ENCODE measurements at regions not wholly inside any gene's neighbourhood (a gene's known extent, or its start where the extent isn't known, plus 50 kb on each side); places are given as distances from the start of the nearest gene placed in this dataset.

DNA sequence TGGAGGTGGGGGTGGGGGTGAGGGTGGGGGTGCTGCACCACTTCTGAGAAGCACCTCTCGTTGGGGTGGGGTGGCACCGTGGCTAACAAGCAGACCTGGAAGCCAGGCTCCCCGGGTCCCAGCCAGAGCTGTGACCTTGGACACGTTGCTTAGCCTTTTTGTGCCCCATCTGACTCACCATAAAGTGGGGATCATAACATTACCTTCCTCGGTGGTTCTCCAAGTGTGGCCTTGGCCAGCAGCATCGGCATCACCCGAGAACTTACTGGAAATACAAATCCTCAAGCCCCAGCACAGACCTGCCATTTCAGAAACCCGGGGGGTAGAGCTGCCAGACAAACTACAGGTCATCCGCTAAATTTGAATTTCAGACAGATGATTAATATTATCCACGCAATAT is 58.7 kb upstream of the SLC66A3 start:
- no peaks in the 10 kb centered on the region for H3K9me2 ChIP-seq (replicated peaks; ENCODE audit: low read depth, low read length)
- no peaks in the 10 kb centered on the region for H4K20me1 ChIP-seq (ENCODE audit: insufficient read depth, low read length, poor library complexity, severe bottlenecking)
- no peaks in the 10 kb centered on the region for H3K36me3 ChIP-seq (ENCODE audit: insufficient read depth, low read length)
- no peak overlapping the region for H2AFZ ChIP-seq (ENCODE audit: low read length)
- no peaks in the 10 kb centered on the region for H3K4me1 ChIP-seq (ENCODE audit: insufficient read depth, low read length, poor library complexity, severe bottlenecking)
- no peaks in the 10 kb centered on the region for H3K79me2 ChIP-seq (ENCODE audit: insufficient read depth, low read length)
- no peak overlapping the region for H3K9ac ChIP-seq (ENCODE audit: low read depth, low read length, poor library complexity, severe bottlenecking)
- TF ChIP-seq EZH2phosphoT487 (IDR thresholded peaks at IDR 0.05; ENCODE audit: borderline replicate concordance), result no peak
- no peaks in the 10 kb centered on the region for H3K27me3 ChIP-seq (ENCODE audit: insufficient read depth, low read length, poor library complexity, severe bottlenecking)
- no peaks in the 10 kb centered on the region for H3F3A ChIP-seq (ENCODE audit: low read depth)
- no peak overlapping the region for H3K4me3 ChIP-seq (ENCODE audit: low read length, poor library complexity, severe bottlenecking)
- H3K4me2 ChIP-seq (ENCODE audit: low read depth, low read length, poor library complexity, severe bottlenecking), result no peak overlapping the region
- H3K9me3 ChIP-seq (ENCODE audit: insufficient read depth, low read depth, low read length), result no peaks in the 10 kb centered on the region

DNA sequence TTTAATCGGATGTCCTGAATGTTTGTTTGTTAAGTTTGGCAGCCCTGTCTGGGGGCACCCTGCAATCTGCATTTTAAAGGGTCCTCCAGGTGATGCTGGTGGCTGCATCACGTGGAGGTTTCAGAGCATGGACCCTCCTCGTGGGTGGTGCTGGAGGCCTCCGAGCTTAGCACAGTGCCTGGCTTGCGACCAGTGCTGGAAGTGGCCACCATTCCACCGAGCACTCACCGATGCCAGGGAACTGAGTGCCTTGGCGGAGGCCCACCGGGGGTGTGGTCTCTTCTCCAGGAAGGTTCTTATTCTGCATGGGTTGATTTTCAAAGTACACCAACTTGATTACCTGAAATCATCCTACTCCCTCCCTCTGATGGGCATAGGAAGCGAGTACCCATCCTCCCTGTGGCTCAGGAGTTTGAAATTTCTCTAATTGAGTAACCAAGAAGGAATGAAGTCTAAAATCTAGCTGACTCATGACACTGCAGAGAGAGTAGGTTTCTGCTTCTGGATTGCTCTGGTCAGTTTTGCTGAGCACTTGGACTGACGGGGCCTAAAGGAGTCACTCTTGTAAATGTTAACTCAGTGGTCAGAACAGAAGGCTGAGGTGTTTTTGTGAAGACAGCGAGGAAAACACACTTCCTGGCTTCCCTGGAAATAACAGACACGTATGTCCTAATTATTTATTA is 58.1 kb upstream of the SLC66A3 start:
- no peaks in the 10 kb centered on the region for H3K79me2 ChIP-seq (ENCODE audit: insufficient read depth, low read length)
- H4K20me1 ChIP-seq (ENCODE audit: insufficient read depth, low read length, poor library complexity, severe bottlenecking), result no peaks in the 10 kb centered on the region
- TF ChIP-seq, protein P1, sequence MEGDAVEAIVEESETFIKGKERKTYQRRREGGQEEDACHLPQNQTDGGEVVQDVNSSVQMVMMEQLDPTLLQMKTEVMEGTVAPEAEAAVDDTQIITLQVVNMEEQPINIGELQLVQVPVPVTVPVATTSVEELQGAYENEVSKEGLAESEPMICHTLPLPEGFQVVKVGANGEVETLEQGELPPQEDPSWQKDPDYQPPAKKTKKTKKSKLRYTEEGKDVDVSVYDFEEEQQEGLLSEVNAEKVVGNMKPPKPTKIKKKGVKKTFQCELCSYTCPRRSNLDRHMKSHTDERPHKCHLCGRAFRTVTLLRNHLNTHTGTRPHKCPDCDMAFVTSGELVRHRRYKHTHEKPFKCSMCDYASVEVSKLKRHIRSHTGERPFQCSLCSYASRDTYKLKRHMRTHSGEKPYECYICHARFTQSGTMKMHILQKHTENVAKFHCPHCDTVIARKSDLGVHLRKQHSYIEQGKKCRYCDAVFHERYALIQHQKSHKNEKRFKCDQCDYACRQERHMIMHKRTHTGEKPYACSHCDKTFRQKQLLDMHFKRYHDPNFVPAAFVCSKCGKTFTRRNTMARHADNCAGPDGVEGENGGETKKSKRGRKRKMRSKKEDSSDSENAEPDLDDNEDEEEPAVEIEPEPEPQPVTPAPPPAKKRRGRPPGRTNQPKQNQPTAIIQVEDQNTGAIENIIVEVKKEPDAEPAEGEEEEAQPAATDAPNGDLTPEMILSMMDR (conservative IDR thresholded peaks at IDR 0.05; ENCODE audit: low read length), result no peak
- TF ChIP-seq EZH2phosphoT487 (IDR thresholded peaks at IDR 0.05; ENCODE audit: borderline replicate concordance), result no peak
- no peak overlapping the region for H3K4me2 ChIP-seq (ENCODE audit: low read depth, low read length, poor library complexity, severe bottlenecking)
- H2AFZ ChIP-seq (ENCODE audit: low read length), result no peak overlapping the region
- no peaks in the 10 kb centered on the region for H3K9me2 ChIP-seq (replicated peaks; ENCODE audit: low read depth, low read length)
- no peaks in the 10 kb centered on the region for H3K27me3 ChIP-seq (ENCODE audit: insufficient read depth, low read length, poor library complexity, severe bottlenecking)
- no peaks in the 10 kb centered on the region for H3K4me1 ChIP-seq (ENCODE audit: insufficient read depth, low read length, poor library complexity, severe bottlenecking)
- H3K9me3 ChIP-seq (ENCODE audit: insufficient read depth, low read depth, low read length), result no peaks in the 10 kb centered on the region
- H3K36me3 ChIP-seq (ENCODE audit: insufficient read depth, low read length), result no peaks in the 10 kb centered on the region
- no peaks in the 10 kb centered on the region for H3F3A ChIP-seq (ENCODE audit: low read depth)
- H3K4me3 ChIP-seq (ENCODE audit: low read length, poor library complexity, severe bottlenecking), result no peak overlapping the region
- no peak overlapping the region for H3K9ac ChIP-seq (ENCODE audit: low read depth, low read length, poor library complexity, severe bottlenecking)

DNA sequence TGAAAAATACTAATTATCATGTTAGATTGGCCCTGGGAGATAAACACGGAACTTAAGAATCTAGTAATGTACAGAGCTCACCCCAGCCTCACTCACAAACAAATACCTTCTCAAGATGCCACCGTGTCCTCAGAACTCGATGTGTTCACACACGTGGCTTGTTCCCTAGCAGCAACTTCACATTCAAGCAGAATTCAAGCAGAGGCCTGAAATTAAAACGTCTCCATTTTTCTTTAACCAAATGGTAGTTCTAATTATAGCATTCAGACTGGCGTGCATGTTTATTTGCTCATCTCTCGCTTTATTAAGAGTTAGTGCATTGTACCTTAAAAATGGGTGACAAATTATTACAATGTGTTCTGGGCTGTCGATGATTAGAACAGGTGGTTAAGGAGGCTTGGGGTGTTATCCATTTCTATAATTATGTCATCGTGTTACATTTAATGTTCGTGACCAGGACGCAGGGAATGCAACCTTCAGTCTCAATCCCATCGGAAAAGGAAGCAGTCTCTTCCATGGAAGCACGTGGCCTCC is 57.3 kb upstream of the SLC66A3 start:
- H4K20me1 ChIP-seq (ENCODE audit: insufficient read depth, low read length, poor library complexity, severe bottlenecking), result no peaks in the 10 kb centered on the region
- no peak overlapping the region for H3K4me2 ChIP-seq (ENCODE audit: low read depth, low read length, poor library complexity, severe bottlenecking)
- TF ChIP-seq, protein P1 (conservative IDR thresholded peaks at IDR 0.05; ENCODE audit: low read length), result no peak
- H3K4me1 ChIP-seq (ENCODE audit: insufficient read depth, low read length, poor library complexity, severe bottlenecking), result no peaks in the 10 kb centered on the region
- H3K36me3 ChIP-seq (ENCODE audit: insufficient read depth, low read length), result no peaks in the 10 kb centered on the region
- H3K9ac ChIP-seq (ENCODE audit: low read depth, low read length, poor library complexity, severe bottlenecking), result no peak overlapping the region
- no peaks in the 10 kb centered on the region for H3K79me2 ChIP-seq (ENCODE audit: insufficient read depth, low read length)
- no peaks in the 10 kb centered on the region for H3K9me3 ChIP-seq (ENCODE audit: insufficient read depth, low read depth, low read length)
- no peaks in the 10 kb centered on the region for H3K9me2 ChIP-seq (replicated peaks; ENCODE audit: low read depth, low read length)
- H3K4me3 ChIP-seq (ENCODE audit: low read length, poor library complexity, severe bottlenecking), result no peak overlapping the region
- no peaks in the 10 kb centered on the region for H3F3A ChIP-seq (ENCODE audit: low read depth)
- no peaks in the 10 kb centered on the region for H3K27me3 ChIP-seq (ENCODE audit: insufficient read depth, low read length, poor library complexity, severe bottlenecking)
- no peak overlapping the region for H2AFZ ChIP-seq (ENCODE audit: low read length)
